ENCODE measurements at regions not wholly inside any gene's neighbourhood (a gene's known extent, or its start where the extent isn't known, plus 50 kb on each side); places are given as distances from the start of the nearest gene placed in this dataset.

GRCh38 chr1:116256875-116257274 lies 116.2 kb upstream of the ATP1A1 start:
- DNase-seq (ENCODE audit: low read depth) (no peak), FAIRE-seq (no peak)
- H3K4me1 ChIP-seq (ENCODE audit: insufficient read depth, low read length) = no peaks in the 10 kb centered on the region
- H3K9me3 ChIP-seq (ENCODE audit: insufficient read depth, low read depth, low read length) = no peaks in the 10 kb centered on the region
- Mint-ChIP-seq H3K4me1 (ENCODE audit: low read depth, unreplicated experiment) (peaks cover 19% of the 10 kb centered on the region), H3K9me3 (ENCODE audit: unreplicated experiment) (no peaks in the 10 kb centered on the region), H3K36me3 (ENCODE audit: low read depth, unreplicated experiment) (peaks cover 2% of the 10 kb centered on the region), H3K27ac (ENCODE audit: unreplicated experiment) (no peak overlapping the region), H3K4me3 (ENCODE audit: unreplicated experiment) (no peak overlapping the region), H3K27me3 (ENCODE audit: low read depth, unreplicated experiment) (peaks cover 2% of the 10 kb centered on the region)
- H3K4me3 ChIP-seq (ENCODE audit: insufficient read depth, low read depth, low read length) = no peak overlapping the region
- H3K36me3 ChIP-seq (ENCODE audit: insufficient read depth, low read length) = no peaks in the 10 kb centered on the region
- H3K4me2 ChIP-seq (ENCODE audit: low read length) = no peak overlapping the region
- TF ChIP-seq, protein P1, sequence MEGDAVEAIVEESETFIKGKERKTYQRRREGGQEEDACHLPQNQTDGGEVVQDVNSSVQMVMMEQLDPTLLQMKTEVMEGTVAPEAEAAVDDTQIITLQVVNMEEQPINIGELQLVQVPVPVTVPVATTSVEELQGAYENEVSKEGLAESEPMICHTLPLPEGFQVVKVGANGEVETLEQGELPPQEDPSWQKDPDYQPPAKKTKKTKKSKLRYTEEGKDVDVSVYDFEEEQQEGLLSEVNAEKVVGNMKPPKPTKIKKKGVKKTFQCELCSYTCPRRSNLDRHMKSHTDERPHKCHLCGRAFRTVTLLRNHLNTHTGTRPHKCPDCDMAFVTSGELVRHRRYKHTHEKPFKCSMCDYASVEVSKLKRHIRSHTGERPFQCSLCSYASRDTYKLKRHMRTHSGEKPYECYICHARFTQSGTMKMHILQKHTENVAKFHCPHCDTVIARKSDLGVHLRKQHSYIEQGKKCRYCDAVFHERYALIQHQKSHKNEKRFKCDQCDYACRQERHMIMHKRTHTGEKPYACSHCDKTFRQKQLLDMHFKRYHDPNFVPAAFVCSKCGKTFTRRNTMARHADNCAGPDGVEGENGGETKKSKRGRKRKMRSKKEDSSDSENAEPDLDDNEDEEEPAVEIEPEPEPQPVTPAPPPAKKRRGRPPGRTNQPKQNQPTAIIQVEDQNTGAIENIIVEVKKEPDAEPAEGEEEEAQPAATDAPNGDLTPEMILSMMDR (IDR thresholded peaks at IDR 0.05; ENCODE audit: insufficient read depth, low read depth, low read length) = no peak
- TF ChIP-seq EZH2 (IDR thresholded peaks at IDR 0.05; ENCODE audit: insufficient read depth, low read length) = no peak
- H3K79me2 ChIP-seq (ENCODE audit: insufficient read depth, low read length) = no peaks in the 10 kb centered on the region
- H2AFZ ChIP-seq (ENCODE audit: low read depth, low read length) = no peak overlapping the region
- no peak overlapping the region for H3K27ac ChIP-seq (ENCODE audit: low read depth, low read length)
- H4K20me1 ChIP-seq (ENCODE audit: insufficient read depth, low read length) = no peaks in the 10 kb centered on the region
- H3K27me3 ChIP-seq (ENCODE audit: insufficient read depth, low read length) = peaks cover 2% of the 10 kb centered on the region
- no peak overlapping the region for H3K9ac ChIP-seq (ENCODE audit: low read length)

GRCh38 chr1:116257341-116257767 lies 115.7 kb upstream of the ATP1A1 start:
- H3K27ac ChIP-seq (ENCODE audit: low read depth, low read length) = no peak overlapping the region
- H3K4me1 Mint-ChIP-seq (ENCODE audit: low read depth, unreplicated experiment) = peaks cover 19% of the 10 kb centered on the region
- no peaks in the 10 kb centered on the region for H3K36me3 ChIP-seq (ENCODE audit: insufficient read depth, low read length)
- H3K9ac ChIP-seq (ENCODE audit: low read length) = no peak overlapping the region
- no peak overlapping the region for H3K4me2 ChIP-seq (ENCODE audit: low read length)
- no peaks in the 10 kb centered on the region for H3K9me3 ChIP-seq (ENCODE audit: insufficient read depth, low read depth, low read length)
- H3K79me2 ChIP-seq (ENCODE audit: insufficient read depth, low read length) = no peaks in the 10 kb centered on the region
- no peak overlapping the region for H2AFZ ChIP-seq (ENCODE audit: low read depth, low read length)
- H3K4me1 ChIP-seq (ENCODE audit: insufficient read depth, low read length) = no peaks in the 10 kb centered on the region
- H3K9me3 Mint-ChIP-seq (ENCODE audit: unreplicated experiment) = no peaks in the 10 kb centered on the region
- no peak overlapping the region for H3K4me3 Mint-ChIP-seq (ENCODE audit: unreplicated experiment)
- TF ChIP-seq, protein P1 (IDR thresholded peaks at IDR 0.05; ENCODE audit: insufficient read depth, low read depth, low read length) = no peak
- no peak for TF ChIP-seq EZH2 (IDR thresholded peaks at IDR 0.05; ENCODE audit: insufficient read depth, low read length)
- H3K4me3 ChIP-seq (ENCODE audit: insufficient read depth, low read depth, low read length) = no peak overlapping the region
- H3K36me3 Mint-ChIP-seq (ENCODE audit: low read depth, unreplicated experiment) = peaks cover 2% of the 10 kb centered on the region
- peaks cover 2% of the 10 kb centered on the region for H3K27me3 ChIP-seq (ENCODE audit: insufficient read depth, low read length)
- no peak for DNase-seq (ENCODE audit: low read depth)
- H3K27me3 Mint-ChIP-seq (ENCODE audit: low read depth, unreplicated experiment) = peaks cover 7% of the 10 kb centered on the region
- no peak for FAIRE-seq
- no peak overlapping the region for H3K27ac Mint-ChIP-seq (ENCODE audit: unreplicated experiment)
- no peaks in the 10 kb centered on the region for H4K20me1 ChIP-seq (ENCODE audit: insufficient read depth, low read length)

- DNase-seq (ENCODE audit: low read depth) = no peak
- H3K9ac ChIP-seq (ENCODE audit: low read length) = no peak overlapping the region
- no peak for FAIRE-seq
- H3K36me3 Mint-ChIP-seq (ENCODE audit: low read depth, unreplicated experiment) = peaks cover 2% of the 10 kb centered on the region
- no peaks in the 10 kb centered on the region for H3K9me3 Mint-ChIP-seq (ENCODE audit: unreplicated experiment)
- no peaks in the 10 kb centered on the region for H3K9me3 ChIP-seq (ENCODE audit: insufficient read depth, low read depth, low read length)
- H3K4me1 ChIP-seq (ENCODE audit: insufficient read depth, low read length) = no peaks in the 10 kb centered on the region
- TF ChIP-seq, protein P1 (IDR thresholded peaks at IDR 0.05; ENCODE audit: insufficient read depth, low read depth, low read length) = no peak
- no peak for TF ChIP-seq EZH2 (IDR thresholded peaks at IDR 0.05; ENCODE audit: insufficient read depth, low read length)
- no peaks in the 10 kb centered on the region for H3K36me3 ChIP-seq (ENCODE audit: insufficient read depth, low read length)
- peaks cover 19% of the 10 kb centered on the region for H3K4me1 Mint-ChIP-seq (ENCODE audit: low read depth, unreplicated experiment)
- no peaks in the 10 kb centered on the region for H4K20me1 ChIP-seq (ENCODE audit: insufficient read depth, low read length)
- H3K27ac Mint-ChIP-seq (ENCODE audit: unreplicated experiment) = no peak overlapping the region
- no peak overlapping the region for H3K4me3 ChIP-seq (ENCODE audit: insufficient read depth, low read depth, low read length)
- no peaks in the 10 kb centered on the region for H3K79me2 ChIP-seq (ENCODE audit: insufficient read depth, low read length)
- H3K27me3 ChIP-seq (ENCODE audit: insufficient read depth, low read length) = peaks cover 2% of the 10 kb centered on the region
- H2AFZ ChIP-seq (ENCODE audit: low read depth, low read length) = no peak overlapping the region
- no peak overlapping the region for H3K4me2 ChIP-seq (ENCODE audit: low read length)
- no peak overlapping the region for H3K27ac ChIP-seq (ENCODE audit: low read depth, low read length)
- peaks cover 9% of the 10 kb centered on the region for H3K27me3 Mint-ChIP-seq (ENCODE audit: low read depth, unreplicated experiment)
- H3K4me3 Mint-ChIP-seq (ENCODE audit: unreplicated experiment) = no peak overlapping the region
These were observed 115.2 kb upstream of the ATP1A1 start for GRCh38 chr1:116257836-116258235.
